ENCODE measurements at regions not wholly inside any gene's neighbourhood (a gene's known extent, or its start where the extent isn't known, plus 50 kb on each side); places are given as distances from the start of the nearest gene placed in this dataset.

- H3K27ac ChIP-seq (ENCODE audit: low read depth, low read length), result no peak overlapping the region
- H3K9me2 ChIP-seq (replicated peaks; ENCODE audit: control insufficient read depth, low read length), result no peaks in the 10 kb centered on the region
- H3K79me2 ChIP-seq (ENCODE audit: control insufficient read depth, low read length), result no peaks in the 10 kb centered on the region
- no peaks in the 10 kb centered on the region for H3F3A ChIP-seq (ENCODE audit: control insufficient read depth, insufficient read depth)
- H3K4me3 ChIP-seq (ENCODE audit: low read length), result no peak overlapping the region
- no peaks in the 10 kb centered on the region for H3K36me3 ChIP-seq (ENCODE audit: control insufficient read depth, low read length)
- H3K4me2 ChIP-seq (ENCODE audit: low read length), result no peak overlapping the region
- no peak for TF ChIP-seq CTCF (IDR thresholded peaks at IDR 0.05; ENCODE audit: low read depth, low read length, poor library complexity, severe bottlenecking)
- no peak for TF ChIP-seq EZH2phosphoT487 (IDR thresholded peaks at IDR 0.05; ENCODE audit: borderline replicate concordance, low read length)
- H3K9me3 ChIP-seq (ENCODE audit: control insufficient read depth, insufficient read depth, low read length), result no peaks in the 10 kb centered on the region
- H4K20me1 ChIP-seq (ENCODE audit: control insufficient read depth, insufficient read depth, low read depth, low read length), result no peaks in the 10 kb centered on the region
- no peaks in the 10 kb centered on the region for H3K4me1 ChIP-seq (ENCODE audit: control insufficient read depth, low read length)
- no peaks in the 10 kb centered on the region for H3K27me3 ChIP-seq (ENCODE audit: control insufficient read depth, low read length)
Measured at GRCh38 chr6:22656706-22657351, 87.5 kb downstream of the HDGFL1 start.

GRCh38 chr6:22657352-22657980, 88.1 kb downstream of the HDGFL1 start:
- TF ChIP-seq CTCF (IDR thresholded peaks at IDR 0.05; ENCODE audit: low read depth, low read length, poor library complexity, severe bottlenecking), result no peak
- no peak for TF ChIP-seq EZH2phosphoT487 (IDR thresholded peaks at IDR 0.05; ENCODE audit: borderline replicate concordance, low read length)
- H3K27ac ChIP-seq (ENCODE audit: low read depth, low read length), result no peak overlapping the region
- H3K36me3 ChIP-seq (ENCODE audit: control insufficient read depth, low read length), result no peaks in the 10 kb centered on the region
- no peaks in the 10 kb centered on the region for H3K4me1 ChIP-seq (ENCODE audit: control insufficient read depth, low read length)
- no peaks in the 10 kb centered on the region for H3K9me2 ChIP-seq (replicated peaks; ENCODE audit: control insufficient read depth, low read length)
- no peaks in the 10 kb centered on the region for H4K20me1 ChIP-seq (ENCODE audit: control insufficient read depth, insufficient read depth, low read depth, low read length)
- no peak overlapping the region for H3K4me2 ChIP-seq (ENCODE audit: low read length)
- H3K4me3 ChIP-seq (ENCODE audit: low read length), result no peak overlapping the region
- no peaks in the 10 kb centered on the region for H3F3A ChIP-seq (ENCODE audit: control insufficient read depth, insufficient read depth)
- no peaks in the 10 kb centered on the region for H3K27me3 ChIP-seq (ENCODE audit: control insufficient read depth, low read length)
- no peaks in the 10 kb centered on the region for H3K79me2 ChIP-seq (ENCODE audit: control insufficient read depth, low read length)
- H3K9me3 ChIP-seq (ENCODE audit: control insufficient read depth, insufficient read depth, low read length), result no peaks in the 10 kb centered on the region

GRCh38 chr6:22658183-22658582, 88.8 kb downstream of the HDGFL1 start:
- H3K4me2 ChIP-seq (ENCODE audit: low read length), result no peak overlapping the region
- no peaks in the 10 kb centered on the region for H3K36me3 ChIP-seq (ENCODE audit: control insufficient read depth, low read length)
- no peak overlapping the region for H3K27ac ChIP-seq (ENCODE audit: low read depth, low read length)
- no peak overlapping the region for H3K4me3 ChIP-seq (ENCODE audit: low read length)
- no peaks in the 10 kb centered on the region for H3K79me2 ChIP-seq (ENCODE audit: control insufficient read depth, low read length)
- H4K20me1 ChIP-seq (ENCODE audit: control insufficient read depth, insufficient read depth, low read depth, low read length), result no peaks in the 10 kb centered on the region
- TF ChIP-seq EZH2phosphoT487 (IDR thresholded peaks at IDR 0.05; ENCODE audit: borderline replicate concordance, low read length), result no peak
- no peak for TF ChIP-seq CTCF (IDR thresholded peaks at IDR 0.05; ENCODE audit: low read depth, low read length, poor library complexity, severe bottlenecking)
- H3F3A ChIP-seq (ENCODE audit: control insufficient read depth, insufficient read depth), result no peaks in the 10 kb centered on the region
- no peaks in the 10 kb centered on the region for H3K4me1 ChIP-seq (ENCODE audit: control insufficient read depth, low read length)
- no peaks in the 10 kb centered on the region for H3K27me3 ChIP-seq (ENCODE audit: control insufficient read depth, low read length)
- no peaks in the 10 kb centered on the region for H3K9me3 ChIP-seq (ENCODE audit: control insufficient read depth, insufficient read depth, low read length)
- no peaks in the 10 kb centered on the region for H3K9me2 ChIP-seq (replicated peaks; ENCODE audit: control insufficient read depth, low read length)

Measured in DOHH2 (cell line).